Neutrophil (primary cell): ENCODE measurements at regions not wholly inside any gene's neighbourhood (a gene's known extent, or its start where the extent isn't known, plus 50 kb on each side); places are given as distances from the start of the nearest gene placed in this dataset.

Experiments
- H3K27ac ChIP-seq: fragments of 200-600 bp; sonication (generic); 2 replicates; pipeline ENCODE4 v1.5.1; 2016; ENCODE audit warnings: mild to moderate bottlenecking, moderate library complexity
- H3K27me3 ChIP-seq: fragments of 200-600 bp; sonication (generic); 2 replicates; pipeline ENCODE4 v1.6.0; 2016; ENCODE audit warnings: mild to moderate bottlenecking
- H3K36me3 ChIP-seq: fragments of 200-600 bp; sonication (generic); 2 replicates; pipeline ENCODE4 v1.5.1; 2017
- H3K4me1 ChIP-seq, 2 experiments: fragments of 200-600 bp in 1 of 2; sonication (generic) in 1 of 2; 1 replicate in 1 of 2; 2 replicates in 1 of 2; pipeline versions ENCODE4 v1.5.1 to v1.6.1; 2013 to 2016; ENCODE audit warnings: low read depth in 1 of 2, low read length in 1 of 2, mild to moderate bottlenecking in 1 of 2, moderate library complexity in 1 of 2; ENCODE audit not compliant: control insufficient read depth in 1 of 2, insufficient read depth in 1 of 2
- H3K4me3 ChIP-seq, 2 experiments: fragments of 200-600 bp in 1 of 2; sonication (generic) in 1 of 2; 1 replicate in 1 of 2; 2 replicates in 1 of 2; pipeline ENCODE4 v1.5.1; 2013 to 2016; ENCODE audit warnings: low read depth in 1 of 2, low read length in 1 of 2, mild to moderate bottlenecking in 1 of 2, moderate library complexity in 1 of 2
- H3K9me3 ChIP-seq: fragments of 200-600 bp; sonication (generic); 2 replicates; pipeline ENCODE4 v1.5.1; 2016
- TF ChIP-seq, protein P1 (sequence below): fragments of 200-600 bp; sonication (generic); IDR thresholded peaks from 2 replicates; pipeline ENCODE4 v1.5.1; 2016; ENCODE audit warnings: antibody characterized with exemption

DNA sequence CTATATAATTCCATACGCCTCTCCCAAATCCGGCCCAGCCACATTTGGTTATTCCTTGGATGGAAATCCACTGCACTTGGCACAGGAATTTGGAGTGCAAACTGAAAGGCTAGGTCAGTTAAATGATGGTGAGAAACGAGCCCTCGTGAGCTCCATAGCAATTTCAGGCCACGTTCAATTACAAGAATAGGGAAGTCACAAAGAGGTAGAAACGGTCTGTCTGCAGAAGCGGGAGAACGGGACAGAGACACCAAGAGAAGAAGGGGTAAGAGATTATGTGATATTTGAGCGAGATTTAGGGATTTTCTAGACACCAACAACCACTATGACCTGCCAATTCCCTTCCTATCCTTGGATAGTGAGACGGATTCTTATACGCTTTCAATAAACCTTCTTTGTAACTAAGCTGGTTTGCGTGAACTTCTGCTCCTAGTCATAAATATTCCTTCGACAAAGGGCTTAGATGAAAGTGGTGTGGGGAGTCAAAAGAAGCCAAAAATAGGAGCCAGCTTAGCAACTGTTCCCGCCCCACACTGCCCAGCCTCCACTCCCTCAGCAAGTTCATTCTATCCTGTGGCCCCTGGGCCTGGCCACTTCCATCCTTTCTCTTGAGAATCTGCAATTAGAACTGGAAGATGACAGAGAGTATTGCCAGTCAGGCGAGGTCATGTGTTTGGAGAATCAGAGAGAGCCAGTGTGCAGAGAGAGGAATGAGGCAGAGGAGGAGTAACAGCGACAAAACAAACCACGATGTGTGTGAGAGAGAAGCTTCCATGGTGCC is 118.4 kb downstream of the ZNF608 start:
- H3K27ac ChIP-seq = no peak overlapping the region
- no peak overlapping the region for H3K4me3 ChIP-seq
- no peaks in the 10 kb centered on the region for H3K4me1 ChIP-seq

DNA sequence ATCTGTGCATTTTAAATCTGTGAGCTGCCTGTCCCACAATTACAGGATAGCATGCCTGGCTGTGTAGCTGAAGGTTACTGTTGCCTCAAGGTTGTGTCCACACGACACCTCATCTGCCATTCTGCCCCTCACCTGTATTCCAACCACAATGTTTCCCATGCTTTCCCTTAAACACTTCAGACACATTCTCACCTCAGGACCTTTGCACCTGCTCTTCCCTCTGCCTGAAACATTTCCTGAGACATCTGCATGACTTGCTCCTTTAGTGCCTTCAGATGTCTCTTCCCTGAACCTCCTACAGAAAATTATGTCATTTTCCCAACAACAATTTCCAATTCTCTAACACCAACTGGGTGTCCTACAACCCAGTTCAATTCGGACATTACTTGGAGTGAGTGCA is 120.4 kb downstream of the ZNF608 start:
- Histone ChIP-seq H3K27me3 (peaks cover 9% of the 10 kb centered on the region), H3K9me3 (no peaks in the 10 kb centered on the region), H3K36me3 (no peaks in the 10 kb centered on the region), H3K27ac (no peak overlapping the region), H3K4me1 (no peaks in the 10 kb centered on the region), H3K4me3 (no peak overlapping the region)
- TF ChIP-seq, protein P1, sequence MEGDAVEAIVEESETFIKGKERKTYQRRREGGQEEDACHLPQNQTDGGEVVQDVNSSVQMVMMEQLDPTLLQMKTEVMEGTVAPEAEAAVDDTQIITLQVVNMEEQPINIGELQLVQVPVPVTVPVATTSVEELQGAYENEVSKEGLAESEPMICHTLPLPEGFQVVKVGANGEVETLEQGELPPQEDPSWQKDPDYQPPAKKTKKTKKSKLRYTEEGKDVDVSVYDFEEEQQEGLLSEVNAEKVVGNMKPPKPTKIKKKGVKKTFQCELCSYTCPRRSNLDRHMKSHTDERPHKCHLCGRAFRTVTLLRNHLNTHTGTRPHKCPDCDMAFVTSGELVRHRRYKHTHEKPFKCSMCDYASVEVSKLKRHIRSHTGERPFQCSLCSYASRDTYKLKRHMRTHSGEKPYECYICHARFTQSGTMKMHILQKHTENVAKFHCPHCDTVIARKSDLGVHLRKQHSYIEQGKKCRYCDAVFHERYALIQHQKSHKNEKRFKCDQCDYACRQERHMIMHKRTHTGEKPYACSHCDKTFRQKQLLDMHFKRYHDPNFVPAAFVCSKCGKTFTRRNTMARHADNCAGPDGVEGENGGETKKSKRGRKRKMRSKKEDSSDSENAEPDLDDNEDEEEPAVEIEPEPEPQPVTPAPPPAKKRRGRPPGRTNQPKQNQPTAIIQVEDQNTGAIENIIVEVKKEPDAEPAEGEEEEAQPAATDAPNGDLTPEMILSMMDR = no peak

More for the DNA sequence above, 118.4 kb downstream of the ZNF608 start:
- Histone ChIP-seq H3K9me3 (no peaks in the 10 kb centered on the region), H3K27me3 (peaks cover 9% of the 10 kb centered on the region), H3K36me3 (no peaks in the 10 kb centered on the region)
- TF ChIP-seq, protein P1 = no peak

- H3K27me3 ChIP-seq = peaks cover 4% of the 10 kb centered on the region
- no peak overlapping the region for H3K27ac ChIP-seq
- H3K4me3 ChIP-seq = no peak overlapping the region
- no peaks in the 10 kb centered on the region for H3K36me3 ChIP-seq
- no peaks in the 10 kb centered on the region for H3K4me1 ChIP-seq
- H3K9me3 ChIP-seq = no peaks in the 10 kb centered on the region
- TF ChIP-seq, protein P1 = no peak
Measured at GRCh38 chr5:124623265-124623664, 123.2 kb downstream of the ZNF608 start.

GRCh38 chr5:124622851-124623250 is 123.6 kb downstream of the ZNF608 start:
- Histone ChIP-seq H3K27me3 (peaks cover under 1% of the 10 kb centered on the region), H3K27ac (no peak overlapping the region), H3K36me3 (no peaks in the 10 kb centered on the region), H3K4me1 (no peaks in the 10 kb centered on the region), H3K9me3 (no peaks in the 10 kb centered on the region), H3K4me3 (no peak overlapping the region)
- TF ChIP-seq, protein P1 = no peak

DNA sequence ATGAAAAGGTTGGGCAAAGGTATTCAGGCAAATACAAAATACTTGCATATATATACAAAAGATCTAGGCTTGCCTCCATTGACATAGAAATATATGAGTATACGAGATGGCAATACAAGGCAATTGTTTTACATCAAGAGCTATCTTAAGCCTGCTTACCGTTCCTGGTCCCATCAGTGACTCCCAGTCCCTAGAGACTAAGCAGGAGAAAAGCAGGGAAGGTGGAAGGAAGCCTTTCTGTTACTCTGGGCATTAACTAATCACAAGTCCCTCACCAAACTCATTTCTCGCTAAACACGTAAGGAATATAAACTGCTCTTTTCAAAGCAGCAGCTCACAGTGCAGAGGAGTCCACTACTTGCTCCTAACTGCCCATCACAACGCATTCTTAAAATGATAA is 125.2 kb downstream of the ZNF608 start:
- TF ChIP-seq, protein P1 = no peak
- H3K9me3 ChIP-seq = no peaks in the 10 kb centered on the region
- no peaks in the 10 kb centered on the region for H3K4me1 ChIP-seq
- no peak overlapping the region for H3K4me3 ChIP-seq
- H3K27me3 ChIP-seq = no peaks in the 10 kb centered on the region
- no peaks in the 10 kb centered on the region for H3K36me3 ChIP-seq
- no peak overlapping the region for H3K27ac ChIP-seq
